C4-2B (cell line): ENCODE measurements at regions not wholly inside any gene's neighbourhood (a gene's known extent, or its start where the extent isn't known, plus 50 kb on each side); places are given as distances from the start of the nearest gene placed in this dataset.
A peak's percentile ranks its signal among the peaks of the same experiment; 100 is the strongest.

Experiments used
- H3K27ac ChIP-seq: fragments of 450-650 bp; 2 replicates; pipeline ENCODE4 v1.5.1; 2017
- CTCF ChIP-seq: fragments of 450-650 bp; conservative IDR thresholded peaks from 2 replicates; pipeline ENCODE4 v1.5.1; 2017; ENCODE audit warnings: mild to moderate bottlenecking
- ZFX ChIP-seq: fragments of 450-650 bp; IDR thresholded peaks from 2 replicates; pipeline ENCODE4 v1.6.1; 2017

DNA sequence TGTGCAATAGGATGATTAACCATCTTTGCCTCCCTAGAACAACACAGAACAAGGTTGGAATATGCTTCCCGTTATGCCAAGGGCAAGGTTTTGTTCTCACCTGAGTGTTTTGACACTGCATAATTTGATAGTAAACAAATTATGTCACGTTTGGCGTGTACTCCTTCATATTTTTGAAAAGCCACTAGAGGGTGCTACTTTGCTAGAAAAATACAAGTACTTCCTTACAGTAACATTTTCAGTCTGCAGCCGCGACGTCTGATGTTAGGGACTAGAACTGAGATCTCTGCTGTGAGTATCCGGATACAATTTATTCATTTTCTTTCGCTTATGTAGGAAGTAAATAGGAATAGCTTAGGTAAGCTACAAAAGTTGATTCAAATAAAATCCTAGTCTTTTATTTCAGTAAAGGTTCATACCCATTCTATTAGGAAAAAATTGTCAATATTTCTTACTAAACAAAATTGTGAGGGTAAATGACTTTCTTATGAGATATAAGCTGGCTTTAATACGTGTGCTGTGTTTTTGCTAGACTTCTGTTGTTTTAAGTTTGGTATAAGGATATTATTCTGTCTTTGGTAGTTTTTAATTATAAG is 181.1 kb upstream of the WDFY3 start:
- TF ChIP-seq ZFX (no peak), CTCF (peak; percentile 66)
- no peak overlapping the region for H3K27ac ChIP-seq

GRCh38 chr4:85149676-85150075 is 183.2 kb upstream of the WDFY3 start:
- no peak overlapping the region for H3K27ac ChIP-seq
- TF ChIP-seq CTCF: no peak

- TF ChIP-seq ZFX: no peak
- no peak for TF ChIP-seq CTCF
- no peak overlapping the region for H3K27ac ChIP-seq
These were observed 184.9 kb upstream of the WDFY3 start for GRCh38 chr4:85151371-85151770.

- TF ChIP-seq CTCF: no peak
- no peak for TF ChIP-seq ZFX
- H3K27ac ChIP-seq: no peak overlapping the region
These were observed 185.3 kb upstream of the WDFY3 start for GRCh38 chr4:85151786-85152185.

DNA sequence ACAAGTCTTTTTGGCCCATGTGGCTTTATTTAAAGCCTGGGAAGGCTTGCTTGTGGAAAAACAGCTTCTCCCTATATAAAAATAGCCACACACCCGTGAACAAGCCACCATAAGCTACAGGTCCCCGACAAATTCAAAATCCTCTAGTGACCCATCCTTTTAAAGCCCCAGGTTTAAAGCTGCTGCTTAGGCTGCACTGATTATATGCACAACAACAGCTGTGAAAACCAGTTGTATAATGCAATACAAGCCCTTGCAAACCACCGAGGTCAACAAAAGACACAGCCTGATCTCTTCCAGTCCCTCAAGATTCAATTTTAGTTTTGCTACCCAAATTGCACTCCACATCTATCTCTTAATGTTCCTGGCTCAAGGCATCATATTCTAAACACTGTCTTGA is 186.0 kb upstream of the WDFY3 start:
- no peak overlapping the region for H3K27ac ChIP-seq
- TF ChIP-seq ZFX (no peak), CTCF (no peak)

GRCh38 chr4:85153221-85153620 is 186.7 kb upstream of the WDFY3 start:
- TF ChIP-seq CTCF (no peak), ZFX (no peak)
- H3K27ac ChIP-seq: no peak overlapping the region

GRCh38 chr4:85154591-85154990 is 188.1 kb upstream of the WDFY3 start:
- no peak for TF ChIP-seq ZFX
- no peak for TF ChIP-seq CTCF
- no peak overlapping the region for H3K27ac ChIP-seq
